DOHH2 (cell line): ENCODE measurements at regions not wholly inside any gene's neighbourhood (a gene's known extent, or its start where the extent isn't known, plus 50 kb on each side); places are given as distances from the start of the nearest gene placed in this dataset.

ENCODE experiments used
- H3F3A ChIP-seq: fragments of 200-600 bp; sonication (generic), shearing (Covaris generic); 2 replicates; pipeline ENCODE4 v1.6.0; 2016; ENCODE audit warnings: antibody characterized with exemption, mild to moderate bottlenecking; ENCODE audit not compliant: control insufficient read depth, insufficient read depth
- H3K27ac ChIP-seq: fragments of 200-600 bp; sonication (generic); 2 replicates; pipeline ENCODE4 v1.5.1; 2014; ENCODE audit warnings: low read depth, mild to moderate bottlenecking, low read length, moderate library complexity
- H3K27me3 ChIP-seq: fragments of 200-600 bp; sonication (generic); 2 replicates; pipeline ENCODE4 v1.6.1; 2014; ENCODE audit warnings: mild to moderate bottlenecking, low read length, mixed read lengths; ENCODE audit not compliant: control insufficient read depth
- H3K36me3 ChIP-seq: fragments of 200-600 bp; sonication (generic); 2 replicates; pipeline ENCODE4 v1.6.1; 2014; ENCODE audit warnings: mild to moderate bottlenecking, low read length, moderate library complexity, mixed read lengths; ENCODE audit not compliant: control insufficient read depth
- H3K4me1 ChIP-seq: fragments of 200-600 bp; sonication (generic); 2 replicates; pipeline ENCODE4 v1.6.1; 2014; ENCODE audit warnings: mild to moderate bottlenecking, low read length, mixed read lengths; ENCODE audit not compliant: control insufficient read depth
- H3K4me2 ChIP-seq: fragments of 200-600 bp; sonication (generic); 2 replicates; pipeline ENCODE4 v1.6.0; 2014; ENCODE audit warnings: mild to moderate bottlenecking, low read length, moderate library complexity
- H3K4me3 ChIP-seq: fragments of 200-600 bp; sonication (generic); 2 replicates; pipeline ENCODE4 v1.5.1; 2014; ENCODE audit warnings: mild to moderate bottlenecking, low read length, mixed read lengths
- H3K79me2 ChIP-seq: fragments of 200-600 bp; sonication (generic); 2 replicates; pipeline ENCODE4 v1.6.1; 2014; ENCODE audit warnings: mild to moderate bottlenecking, low read length, mixed read lengths; ENCODE audit not compliant: control insufficient read depth
- H3K9me2 ChIP-seq: fragments of 200-600 bp; sonication (generic); replicated peaks from 2 replicates; pipeline ENCODE4 v1.6.1; 2014; ENCODE audit warnings: mild to moderate bottlenecking, low read length, mixed read lengths; ENCODE audit not compliant: control insufficient read depth
- H3K9me3 ChIP-seq: fragments of 200-600 bp; sonication (generic); 2 replicates; pipeline ENCODE4 v1.6.1; 2014; ENCODE audit warnings: antibody characterized with exemption, low read length, mixed read lengths; ENCODE audit not compliant: control insufficient read depth, insufficient read depth
- H4K20me1 ChIP-seq: fragments of 200-600 bp; sonication (generic); 2 replicates; pipeline ENCODE4 v1.6.0; 2014; ENCODE audit warnings: low read depth, mild to moderate bottlenecking, antibody characterized with exemption, low read length, moderate library complexity; ENCODE audit not compliant: control insufficient read depth, insufficient read depth
- EZH2phosphoT487 ChIP-seq: fragments of 200-600 bp; sonication (generic); IDR thresholded peaks from 2 replicates; pipeline ENCODE4 v1.6.1; 2017; ENCODE audit warnings: borderline replicate concordance, mild to moderate bottlenecking, antibody characterized with exemption, low read length, moderate library complexity, mixed read lengths
- TF ChIP-seq, protein P1 (sequence below): fragments of 200-600 bp; sonication (generic); IDR thresholded peaks from one replicate; pipeline ENCODE4 v1.5.1; 2014; ENCODE audit warnings: antibody characterized with exemption, mild to moderate bottlenecking, low read depth, low read length; ENCODE audit not compliant: poor library complexity, severe bottlenecking

DNA sequence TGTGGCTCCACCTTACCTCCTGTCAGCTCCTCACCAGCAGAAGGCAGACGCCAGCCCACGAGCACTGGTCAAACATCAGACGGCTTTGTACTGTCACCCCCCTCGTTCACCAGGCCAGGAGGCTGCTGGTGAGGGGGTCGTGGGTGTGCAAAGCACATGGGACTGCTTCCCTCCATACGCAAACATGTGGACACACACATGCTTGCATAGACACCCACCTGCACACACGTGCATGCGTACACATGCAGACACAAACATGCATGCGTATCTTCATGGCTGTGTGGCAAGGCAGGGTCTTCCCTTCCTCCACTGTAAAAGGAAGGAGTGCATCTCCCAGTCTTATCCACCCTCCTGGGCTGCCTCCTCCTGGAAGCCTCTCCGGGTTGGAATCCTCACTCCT is 178.5 kb downstream of the OLFM1 start:
- no peaks in the 10 kb centered on the region for H3K36me3 ChIP-seq
- no peak overlapping the region for H3K27ac ChIP-seq
- H3K4me3 ChIP-seq, result no peak overlapping the region
- TF ChIP-seq, protein P1, sequence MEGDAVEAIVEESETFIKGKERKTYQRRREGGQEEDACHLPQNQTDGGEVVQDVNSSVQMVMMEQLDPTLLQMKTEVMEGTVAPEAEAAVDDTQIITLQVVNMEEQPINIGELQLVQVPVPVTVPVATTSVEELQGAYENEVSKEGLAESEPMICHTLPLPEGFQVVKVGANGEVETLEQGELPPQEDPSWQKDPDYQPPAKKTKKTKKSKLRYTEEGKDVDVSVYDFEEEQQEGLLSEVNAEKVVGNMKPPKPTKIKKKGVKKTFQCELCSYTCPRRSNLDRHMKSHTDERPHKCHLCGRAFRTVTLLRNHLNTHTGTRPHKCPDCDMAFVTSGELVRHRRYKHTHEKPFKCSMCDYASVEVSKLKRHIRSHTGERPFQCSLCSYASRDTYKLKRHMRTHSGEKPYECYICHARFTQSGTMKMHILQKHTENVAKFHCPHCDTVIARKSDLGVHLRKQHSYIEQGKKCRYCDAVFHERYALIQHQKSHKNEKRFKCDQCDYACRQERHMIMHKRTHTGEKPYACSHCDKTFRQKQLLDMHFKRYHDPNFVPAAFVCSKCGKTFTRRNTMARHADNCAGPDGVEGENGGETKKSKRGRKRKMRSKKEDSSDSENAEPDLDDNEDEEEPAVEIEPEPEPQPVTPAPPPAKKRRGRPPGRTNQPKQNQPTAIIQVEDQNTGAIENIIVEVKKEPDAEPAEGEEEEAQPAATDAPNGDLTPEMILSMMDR, result no peak
- TF ChIP-seq EZH2phosphoT487, result no peak
- no peak overlapping the region for H3K4me2 ChIP-seq
- no peaks in the 10 kb centered on the region for H3K9me2 ChIP-seq
- no peaks in the 10 kb centered on the region for H4K20me1 ChIP-seq
- no peaks in the 10 kb centered on the region for H3K27me3 ChIP-seq
- no peaks in the 10 kb centered on the region for H3K79me2 ChIP-seq
- no peaks in the 10 kb centered on the region for H3K4me1 ChIP-seq
- H3K9me3 ChIP-seq, result no peaks in the 10 kb centered on the region
- no peaks in the 10 kb centered on the region for H3F3A ChIP-seq

DNA sequence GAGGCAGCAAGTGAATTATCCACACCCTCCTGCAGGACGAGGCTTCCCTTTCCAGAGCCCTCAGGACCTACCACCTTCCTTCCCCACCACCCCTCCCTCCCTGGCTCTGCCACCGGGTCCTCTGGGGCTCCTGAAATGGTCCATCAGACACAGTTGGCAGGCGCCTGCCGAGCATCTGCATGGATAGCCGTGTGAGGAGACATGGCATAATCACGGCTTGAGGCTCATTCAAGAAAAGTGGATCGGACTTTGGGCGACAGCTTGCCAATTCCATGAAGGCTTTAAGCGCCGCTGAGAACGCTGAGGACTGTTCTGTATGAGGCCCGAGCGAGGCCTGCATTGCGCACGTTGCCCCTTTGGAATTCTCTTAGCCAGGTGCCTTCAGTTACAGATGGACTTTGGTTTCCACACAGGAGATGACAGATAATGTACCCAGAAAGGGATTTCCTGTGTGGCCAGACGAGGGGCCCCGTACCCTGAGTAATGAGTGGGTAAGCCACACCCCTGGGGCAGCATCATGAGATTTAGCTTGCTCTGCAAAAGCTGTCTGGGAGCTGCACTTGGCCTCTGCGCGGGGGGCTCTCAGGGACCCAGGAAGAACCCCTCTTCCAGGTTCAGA is 179.8 kb downstream of the OLFM1 start:
- Histone ChIP-seq H3K4me2 (no peak overlapping the region), H3K79me2 (no peaks in the 10 kb centered on the region), H3K9me2 (no peaks in the 10 kb centered on the region), H3K27ac (no peak overlapping the region), H3K36me3 (no peaks in the 10 kb centered on the region), H3K4me3 (no peak overlapping the region), H4K20me1 (no peaks in the 10 kb centered on the region), H3K4me1 (no peaks in the 10 kb centered on the region), H3K9me3 (no peaks in the 10 kb centered on the region), H3F3A (no peaks in the 10 kb centered on the region), H3K27me3 (no peaks in the 10 kb centered on the region)
- TF ChIP-seq EZH2phosphoT487, result no peak
- TF ChIP-seq, protein P1, result no peak

DNA sequence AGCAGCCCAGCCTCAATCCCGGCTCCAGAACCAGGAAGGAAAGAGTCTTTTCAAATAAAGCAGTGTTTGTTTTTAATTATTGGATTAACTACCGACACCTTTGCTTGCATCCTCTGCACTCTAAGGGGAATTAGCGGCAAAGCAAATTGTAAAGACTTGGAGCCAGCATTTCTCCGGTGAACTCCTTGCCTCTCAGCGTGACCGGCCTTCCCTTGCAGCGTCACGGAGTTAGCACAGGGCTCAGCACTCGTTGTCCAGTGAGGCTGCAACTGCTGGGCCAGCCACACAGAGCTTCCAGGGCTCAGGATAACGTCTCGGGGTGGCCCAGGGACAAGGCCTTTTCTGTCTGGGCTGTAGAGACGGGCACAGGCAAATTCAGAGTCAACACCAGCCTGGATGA is 180.6 kb downstream of the OLFM1 start:
- Histone ChIP-seq H3K36me3 (no peaks in the 10 kb centered on the region), H3K9me2 (no peaks in the 10 kb centered on the region), H3K4me1 (no peaks in the 10 kb centered on the region), H3K79me2 (no peaks in the 10 kb centered on the region), H3F3A (no peaks in the 10 kb centered on the region), H3K27ac (no peak overlapping the region), H3K4me3 (no peak overlapping the region), H3K9me3 (no peaks in the 10 kb centered on the region), H3K4me2 (no peak overlapping the region), H4K20me1 (no peaks in the 10 kb centered on the region), H3K27me3 (no peaks in the 10 kb centered on the region)
- TF ChIP-seq, protein P1, result no peak
- TF ChIP-seq EZH2phosphoT487, result no peak

GRCh38 chr9:135268981-135269380 is 181.5 kb downstream of the OLFM1 start:
- no peaks in the 10 kb centered on the region for H3K9me3 ChIP-seq
- no peak overlapping the region for H3K27ac ChIP-seq
- H3K4me3 ChIP-seq, result no peak overlapping the region
- TF ChIP-seq EZH2phosphoT487, result no peak
- TF ChIP-seq, protein P1, result no peak
- no peaks in the 10 kb centered on the region for H3K27me3 ChIP-seq
- H3F3A ChIP-seq, result no peaks in the 10 kb centered on the region
- no peak overlapping the region for H3K4me2 ChIP-seq
- H4K20me1 ChIP-seq, result no peaks in the 10 kb centered on the region
- H3K79me2 ChIP-seq, result no peaks in the 10 kb centered on the region
- H3K4me1 ChIP-seq, result no peaks in the 10 kb centered on the region
- H3K36me3 ChIP-seq, result no peaks in the 10 kb centered on the region
- H3K9me2 ChIP-seq, result no peaks in the 10 kb centered on the region
